ENCODE measurements at regions not wholly inside any gene's neighbourhood (a gene's known extent, or its start where the extent isn't known, plus 50 kb on each side); places are given as distances from the start of the nearest gene placed in this dataset.

DNA sequence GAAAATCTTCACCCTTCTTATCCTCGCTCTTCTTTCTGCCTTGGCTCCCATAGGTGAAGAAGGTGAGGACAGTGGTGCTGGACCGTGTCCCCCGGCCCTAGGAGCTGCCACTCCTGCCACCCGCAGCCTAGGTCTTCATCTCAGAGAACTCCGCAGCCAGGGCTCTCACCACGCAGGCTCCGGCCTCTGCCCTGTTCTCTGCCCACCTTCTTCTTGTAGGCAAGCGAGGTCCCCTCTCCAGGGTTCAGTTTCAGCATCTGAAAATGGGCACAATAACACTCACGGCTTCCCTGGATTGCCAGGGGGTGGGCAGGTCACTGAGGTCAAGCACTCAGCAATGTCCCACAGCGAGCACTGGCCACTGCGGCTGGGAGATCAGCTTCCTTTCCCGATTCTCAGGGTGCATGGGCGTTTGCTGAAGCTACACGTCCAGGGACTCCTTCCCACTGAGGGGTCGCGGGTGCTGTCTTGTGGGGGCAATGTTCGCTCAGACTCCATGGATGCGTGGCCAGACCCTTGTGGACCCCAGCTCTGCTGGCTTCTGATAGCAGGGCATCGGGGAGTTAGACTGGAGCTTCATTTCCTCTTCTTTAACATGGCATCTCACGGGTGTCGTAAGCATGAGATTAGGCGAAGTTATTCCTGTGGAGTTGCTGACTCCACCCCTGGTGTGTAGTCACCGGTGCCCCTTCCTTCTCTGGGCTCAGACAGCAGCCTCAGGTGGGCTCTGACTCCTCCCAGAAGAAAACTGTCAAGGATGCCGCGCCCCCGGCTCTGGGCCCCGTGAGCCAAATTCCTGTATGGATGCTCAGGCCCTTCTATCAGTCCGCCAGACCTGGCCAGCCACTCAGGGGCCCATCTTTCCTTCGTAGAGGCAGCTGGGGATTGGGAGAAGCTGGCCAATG, 145.1 kb upstream of the IRX2 start (continued):
- TF ChIP-seq SRF (IDR thresholded peaks at IDR 0.05; ENCODE audit: low read depth, low read length) (no peak), CBX5 (IDR thresholded peaks at IDR 0.05; ENCODE audit: low read depth, low read length) (no peak), RBBP5 (IDR thresholded peaks at IDR 0.05; ENCODE audit: borderline replicate concordance, low read depth, low read length) (no peak), TAF1 (IDR thresholded peaks at IDR 0.05; ENCODE audit: low read depth, low read length) (no peak)
- TF ChIP-seq, protein P1, sequence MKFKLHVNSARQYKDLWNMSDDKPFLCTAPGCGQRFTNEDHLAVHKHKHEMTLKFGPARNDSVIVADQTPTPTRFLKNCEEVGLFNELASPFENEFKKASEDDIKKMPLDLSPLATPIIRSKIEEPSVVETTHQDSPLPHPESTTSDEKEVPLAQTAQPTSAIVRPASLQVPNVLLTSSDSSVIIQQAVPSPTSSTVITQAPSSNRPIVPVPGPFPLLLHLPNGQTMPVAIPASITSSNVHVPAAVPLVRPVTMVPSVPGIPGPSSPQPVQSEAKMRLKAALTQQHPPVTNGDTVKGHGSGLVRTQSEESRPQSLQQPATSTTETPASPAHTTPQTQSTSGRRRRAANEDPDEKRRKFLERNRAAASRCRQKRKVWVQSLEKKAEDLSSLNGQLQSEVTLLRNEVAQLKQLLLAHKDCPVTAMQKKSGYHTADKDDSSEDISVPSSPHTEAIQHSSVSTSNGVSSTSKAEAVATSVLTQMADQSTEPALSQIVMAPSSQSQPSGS (IDR thresholded peaks at IDR 0.05; ENCODE audit: low read length): no peak
- TF ChIP-seq, protein P2, sequence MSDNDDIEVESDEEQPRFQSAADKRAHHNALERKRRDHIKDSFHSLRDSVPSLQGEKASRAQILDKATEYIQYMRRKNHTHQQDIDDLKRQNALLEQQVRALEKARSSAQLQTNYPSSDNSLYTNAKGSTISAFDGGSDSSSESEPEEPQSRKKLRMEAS (IDR thresholded peaks at IDR 0.05): no peak
